Upper lobe of right lung (tissue), 1 donor: ENCODE measurements at regions not wholly inside any gene's neighbourhood (a gene's known extent, or its start where the extent isn't known, plus 50 kb on each side); places are given as distances from the start of the nearest gene placed in this dataset.

ENCODE experiments used
- ATAC-seq: fragments of 200-7000 bp; cut with Tn5 transposase; one replicate; pipeline ENCODE4 v1.9.1; 2020; ENCODE audit warnings: mild to moderate bottlenecking, moderate library complexity
- DNase-seq: peaks from one replicate; pipeline ENCODE4 v3.0.0-alpha.2; 2020
- H3K27ac ChIP-seq: fragments of 200-600 bp; one replicate; pipeline ENCODE4 v1.8.0; 2022
- H3K27me3 ChIP-seq: fragments of 200-600 bp; one replicate; pipeline ENCODE4 v1.8.0; 2022; ENCODE audit warnings: mild to moderate bottlenecking
- H3K36me3 ChIP-seq: fragments of 200-600 bp; one replicate; pipeline ENCODE4 v1.8.0; 2022
- H3K4me1 ChIP-seq: fragments of 200-600 bp; one replicate; pipeline ENCODE4 v1.8.0; 2022
- H3K4me3 ChIP-seq: fragments of 200-600 bp; one replicate; pipeline ENCODE4 v1.8.0; 2022; ENCODE audit warnings: mild to moderate bottlenecking
- H3K9me3 ChIP-seq: fragments of 200-600 bp; one replicate; pipeline ENCODE4 v1.8.0; 2022
- CTCF ChIP-seq: fragments of 200-600 bp; IDR thresholded peaks from one replicate; pipeline ENCODE4 v1.8.0; 2022; ENCODE audit warnings: antibody characterized with exemption
- intact Hi-C: fragments of 100-400 bp; cut with DNase I; formaldehyde crosslinking; loops from one replicate; pipeline ENCODE4 v1.11.0; 2022
- donor health status: DM: no; HTN: yes; CAD: no; lungs with severe emphysema.

- Histone ChIP-seq H3K9me3 (no peaks in the 10 kb centered on the region), H3K27ac (no peak overlapping the region), H3K4me1 (no peaks in the 10 kb centered on the region), H3K27me3 (no peaks in the 10 kb centered on the region), H3K4me3 (no peak overlapping the region), H3K36me3 (no peaks in the 10 kb centered on the region)
- intact Hi-C loops, result no loop called here
- DNase-seq (no peak), ATAC-seq (no peak)
- TF ChIP-seq CTCF, result no peak
Measured at GRCh38 chr2:51722311-51722710, 690.4 kb upstream of the NRXN1 start.

GRCh38 chr2:51720826-51721225 is 688.9 kb upstream of the NRXN1 start:
- Histone ChIP-seq H3K27ac (no peak overlapping the region), H3K4me1 (no peaks in the 10 kb centered on the region), H3K27me3 (no peaks in the 10 kb centered on the region), H3K36me3 (no peaks in the 10 kb centered on the region), H3K9me3 (no peaks in the 10 kb centered on the region), H3K4me3 (no peak overlapping the region)
- intact Hi-C loops, result no loop called here
- ATAC-seq (no peak), DNase-seq (no peak)
- TF ChIP-seq CTCF, result no peak

- H3K27ac ChIP-seq, result no peak overlapping the region
- peaks cover 1% of the 10 kb centered on the region for H3K9me3 ChIP-seq
- ATAC-seq (no peak), DNase-seq (no peak)
- TF ChIP-seq CTCF, result no peak
- intact Hi-C loops, result no loop called here
- H3K27me3 ChIP-seq, result no peaks in the 10 kb centered on the region
- no peaks in the 10 kb centered on the region for H3K36me3 ChIP-seq
- no peak overlapping the region for H3K4me3 ChIP-seq
- no peaks in the 10 kb centered on the region for H3K4me1 ChIP-seq
Measured at GRCh38 chr2:51718881-51719280, 686.9 kb upstream of the NRXN1 start.

- no peak for TF ChIP-seq CTCF
- no peaks in the 10 kb centered on the region for H3K27me3 ChIP-seq
- H3K9me3 ChIP-seq, result peaks cover 12% of the 10 kb centered on the region
- ATAC-seq (no peak), DNase-seq (no peak)
- intact Hi-C loops, result no loop called here
- H3K36me3 ChIP-seq, result no peaks in the 10 kb centered on the region
- no peak overlapping the region for H3K27ac ChIP-seq
- H3K4me1 ChIP-seq, result no peaks in the 10 kb centered on the region
- no peak overlapping the region for H3K4me3 ChIP-seq
Measured at GRCh38 chr2:51717312-51717711, 685.4 kb upstream of the NRXN1 start.

GRCh38 chr2:51711766-51712165 is 679.8 kb upstream of the NRXN1 start:
- Histone ChIP-seq H3K27ac (no peak overlapping the region), H3K4me3 (no peak overlapping the region), H3K27me3 (no peaks in the 10 kb centered on the region), H3K9me3 (peaks cover 12% of the 10 kb centered on the region), H3K36me3 (no peaks in the 10 kb centered on the region), H3K4me1 (no peaks in the 10 kb centered on the region)
- ATAC-seq (no peak), DNase-seq (no peak)
- TF ChIP-seq CTCF, result no peak
- intact Hi-C loops, result no loop called here

- DNase-seq, result no peak
- no peak for TF ChIP-seq CTCF
- intact Hi-C loops, result no loop called here
- Histone ChIP-seq H3K4me3 (no peak overlapping the region), H3K27me3 (no peaks in the 10 kb centered on the region), H3K27ac (no peak overlapping the region), H3K4me1 (no peaks in the 10 kb centered on the region), H3K9me3 (peaks cover 12% of the 10 kb centered on the region), H3K36me3 (no peaks in the 10 kb centered on the region)
- ATAC-seq, result peak; percentile 22
Measured at GRCh38 chr2:51710222-51710621, 678.3 kb upstream of the NRXN1 start.
